ENCODE measurements at regions not wholly inside any gene's neighbourhood (a gene's known extent, or its start where the extent isn't known, plus 50 kb on each side); places are given as distances from the start of the nearest gene placed in this dataset.

DNA sequence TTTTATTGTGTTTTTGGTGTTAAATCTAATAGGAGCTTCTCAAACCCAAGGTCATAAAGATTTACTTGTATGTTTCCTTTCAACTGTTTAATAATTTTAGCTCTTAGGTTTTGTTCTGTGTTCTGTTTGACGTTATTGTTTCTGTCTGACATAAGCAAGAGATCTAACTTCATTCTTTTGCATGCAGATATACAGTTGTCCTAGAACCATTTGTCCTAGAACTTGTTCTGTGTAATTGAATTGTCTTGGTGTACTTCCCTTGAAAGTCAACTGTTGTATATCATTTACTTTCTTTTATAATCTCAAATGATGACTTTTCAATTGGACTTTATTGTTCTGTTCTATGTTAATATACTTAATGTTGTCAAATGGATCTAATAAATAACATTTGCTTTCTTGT, 977.1 kb downstream of the FAT4 start:
- CTCF ChIA-PET: no interaction called here
- ATAC-seq: no peak
- peaks cover 3% of the 10 kb centered on the region for H3K4me1 Mint-ChIP-seq

More for the DNA sequence above, 977.1 kb downstream of the FAT4 start:
- Mint-ChIP-seq H3K4me3 (no peak overlapping the region), H3K27ac (no peak overlapping the region), H3K27me3 (ENCODE audit: low read depth) (no peaks in the 10 kb centered on the region), H3K36me3 (no peaks in the 10 kb centered on the region), H3K9me3 (no peaks in the 10 kb centered on the region)
- TF ChIP-seq EMX1 (CRISPR knock-in tag; IDR thresholded peaks at IDR 0.05) (no peak), ZNF263 (CRISPR knock-in tag; IDR thresholded peaks at IDR 0.05; ENCODE audit: low read depth) (no peak), RELA (CRISPR knock-in tag; IDR thresholded peaks at IDR 0.05; ENCODE audit: borderline replicate concordance) (no peak), CREB1 (CRISPR knock-in tag; IDR thresholded peaks at IDR 0.05) (no peak), MYBL2 (CRISPR knock-in tag; IDR thresholded peaks at IDR 0.05) (no peak), ZNF671 (CRISPR knock-in tag; IDR thresholded peaks at IDR 0.05) (no peak), FOXK1 (CRISPR knock-in tag; IDR thresholded peaks at IDR 0.05) (no peak), HMGA2 (CRISPR knock-in tag; IDR thresholded peaks at IDR 0.05) (no peak), GRHL2 (CRISPR knock-in tag; IDR thresholded peaks at IDR 0.05; ENCODE audit: insufficient replicate concordance, severe bottlenecking) (no peak), GABPB1 (CRISPR knock-in tag; IDR thresholded peaks at IDR 0.05) (no peak), SP1 (CRISPR knock-in tag; conservative IDR thresholded peaks at IDR 0.05) (no peak), OVOL2 (CRISPR knock-in tag; IDR thresholded peaks at IDR 0.05; ENCODE audit: borderline replicate concordance) (no peak), NR3C1 (CRISPR knock-in tag; conservative IDR thresholded peaks at IDR 0.05; ENCODE audit: low read depth) (no peak)
- TF ChIP-seq, protein P1, sequence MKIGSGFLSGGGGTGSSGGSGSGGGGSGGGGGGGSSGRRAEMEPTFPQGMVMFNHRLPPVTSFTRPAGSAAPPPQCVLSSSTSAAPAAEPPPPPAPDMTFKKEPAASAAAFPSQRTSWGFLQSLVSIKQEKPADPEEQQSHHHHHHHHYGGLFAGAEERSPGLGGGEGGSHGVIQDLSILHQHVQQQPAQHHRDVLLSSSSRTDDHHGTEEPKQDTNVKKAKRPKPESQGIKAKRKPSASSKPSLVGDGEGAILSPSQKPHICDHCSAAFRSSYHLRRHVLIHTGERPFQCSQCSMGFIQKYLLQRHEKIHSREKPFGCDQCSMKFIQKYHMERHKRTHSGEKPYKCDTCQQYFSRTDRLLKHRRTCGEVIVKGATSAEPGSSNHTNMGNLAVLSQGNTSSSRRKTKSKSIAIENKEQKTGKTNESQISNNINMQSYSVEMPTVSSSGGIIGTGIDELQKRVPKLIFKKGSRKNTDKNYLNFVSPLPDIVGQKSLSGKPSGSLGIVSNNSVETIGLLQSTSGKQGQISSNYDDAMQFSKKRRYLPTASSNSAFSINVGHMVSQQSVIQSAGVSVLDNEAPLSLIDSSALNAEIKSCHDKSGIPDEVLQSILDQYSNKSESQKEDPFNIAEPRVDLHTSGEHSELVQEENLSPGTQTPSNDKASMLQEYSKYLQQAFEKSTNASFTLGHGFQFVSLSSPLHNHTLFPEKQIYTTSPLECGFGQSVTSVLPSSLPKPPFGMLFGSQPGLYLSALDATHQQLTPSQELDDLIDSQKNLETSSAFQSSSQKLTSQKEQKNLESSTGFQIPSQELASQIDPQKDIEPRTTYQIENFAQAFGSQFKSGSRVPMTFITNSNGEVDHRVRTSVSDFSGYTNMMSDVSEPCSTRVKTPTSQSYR (CRISPR knock-in tag; IDR thresholded peaks at IDR 0.05): no peak
- TF ChIP-seq, protein P2, sequence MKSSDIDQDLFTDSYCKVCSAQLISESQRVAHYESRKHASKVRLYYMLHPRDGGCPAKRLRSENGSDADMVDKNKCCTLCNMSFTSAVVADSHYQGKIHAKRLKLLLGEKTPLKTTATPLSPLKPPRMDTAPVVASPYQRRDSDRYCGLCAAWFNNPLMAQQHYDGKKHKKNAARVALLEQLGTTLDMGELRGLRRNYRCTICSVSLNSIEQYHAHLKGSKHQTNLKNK (CRISPR knock-in tag; IDR thresholded peaks at IDR 0.05): no peak
- TF ChIP-seq, protein P3, sequence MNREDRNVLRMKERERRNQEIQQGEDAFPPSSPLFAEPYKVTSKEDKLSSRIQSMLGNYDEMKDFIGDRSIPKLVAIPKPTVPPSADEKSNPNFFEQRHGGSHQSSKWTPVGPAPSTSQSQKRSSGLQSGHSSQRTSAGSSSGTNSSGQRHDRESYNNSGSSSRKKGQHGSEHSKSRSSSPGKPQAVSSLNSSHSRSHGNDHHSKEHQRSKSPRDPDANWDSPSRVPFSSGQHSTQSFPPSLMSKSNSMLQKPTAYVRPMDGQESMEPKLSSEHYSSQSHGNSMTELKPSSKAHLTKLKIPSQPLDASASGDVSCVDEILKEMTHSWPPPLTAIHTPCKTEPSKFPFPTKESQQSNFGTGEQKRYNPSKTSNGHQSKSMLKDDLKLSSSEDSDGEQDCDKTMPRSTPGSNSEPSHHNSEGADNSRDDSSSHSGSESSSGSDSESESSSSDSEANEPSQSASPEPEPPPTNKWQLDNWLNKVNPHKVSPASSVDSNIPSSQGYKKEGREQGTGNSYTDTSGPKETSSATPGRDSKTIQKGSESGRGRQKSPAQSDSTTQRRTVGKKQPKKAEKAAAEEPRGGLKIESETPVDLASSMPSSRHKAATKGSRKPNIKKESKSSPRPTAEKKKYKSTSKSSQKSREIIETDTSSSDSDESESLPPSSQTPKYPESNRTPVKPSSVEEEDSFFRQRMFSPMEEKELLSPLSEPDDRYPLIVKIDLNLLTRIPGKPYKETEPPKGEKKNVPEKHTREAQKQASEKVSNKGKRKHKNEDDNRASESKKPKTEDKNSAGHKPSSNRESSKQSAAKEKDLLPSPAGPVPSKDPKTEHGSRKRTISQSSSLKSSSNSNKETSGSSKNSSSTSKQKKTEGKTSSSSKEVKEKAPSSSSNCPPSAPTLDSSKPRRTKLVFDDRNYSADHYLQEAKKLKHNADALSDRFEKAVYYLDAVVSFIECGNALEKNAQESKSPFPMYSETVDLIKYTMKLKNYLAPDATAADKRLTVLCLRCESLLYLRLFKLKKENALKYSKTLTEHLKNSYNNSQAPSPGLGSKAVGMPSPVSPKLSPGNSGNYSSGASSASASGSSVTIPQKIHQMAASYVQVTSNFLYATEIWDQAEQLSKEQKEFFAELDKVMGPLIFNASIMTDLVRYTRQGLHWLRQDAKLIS (CRISPR knock-in tag; IDR thresholded peaks at IDR 0.05; ENCODE audit: borderline replicate concordance): no peak
- TF ChIP-seq, protein P4, sequence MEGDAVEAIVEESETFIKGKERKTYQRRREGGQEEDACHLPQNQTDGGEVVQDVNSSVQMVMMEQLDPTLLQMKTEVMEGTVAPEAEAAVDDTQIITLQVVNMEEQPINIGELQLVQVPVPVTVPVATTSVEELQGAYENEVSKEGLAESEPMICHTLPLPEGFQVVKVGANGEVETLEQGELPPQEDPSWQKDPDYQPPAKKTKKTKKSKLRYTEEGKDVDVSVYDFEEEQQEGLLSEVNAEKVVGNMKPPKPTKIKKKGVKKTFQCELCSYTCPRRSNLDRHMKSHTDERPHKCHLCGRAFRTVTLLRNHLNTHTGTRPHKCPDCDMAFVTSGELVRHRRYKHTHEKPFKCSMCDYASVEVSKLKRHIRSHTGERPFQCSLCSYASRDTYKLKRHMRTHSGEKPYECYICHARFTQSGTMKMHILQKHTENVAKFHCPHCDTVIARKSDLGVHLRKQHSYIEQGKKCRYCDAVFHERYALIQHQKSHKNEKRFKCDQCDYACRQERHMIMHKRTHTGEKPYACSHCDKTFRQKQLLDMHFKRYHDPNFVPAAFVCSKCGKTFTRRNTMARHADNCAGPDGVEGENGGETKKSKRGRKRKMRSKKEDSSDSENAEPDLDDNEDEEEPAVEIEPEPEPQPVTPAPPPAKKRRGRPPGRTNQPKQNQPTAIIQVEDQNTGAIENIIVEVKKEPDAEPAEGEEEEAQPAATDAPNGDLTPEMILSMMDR (IDR thresholded peaks at IDR 0.05): no peak
- TF ChIP-seq, protein P5, sequence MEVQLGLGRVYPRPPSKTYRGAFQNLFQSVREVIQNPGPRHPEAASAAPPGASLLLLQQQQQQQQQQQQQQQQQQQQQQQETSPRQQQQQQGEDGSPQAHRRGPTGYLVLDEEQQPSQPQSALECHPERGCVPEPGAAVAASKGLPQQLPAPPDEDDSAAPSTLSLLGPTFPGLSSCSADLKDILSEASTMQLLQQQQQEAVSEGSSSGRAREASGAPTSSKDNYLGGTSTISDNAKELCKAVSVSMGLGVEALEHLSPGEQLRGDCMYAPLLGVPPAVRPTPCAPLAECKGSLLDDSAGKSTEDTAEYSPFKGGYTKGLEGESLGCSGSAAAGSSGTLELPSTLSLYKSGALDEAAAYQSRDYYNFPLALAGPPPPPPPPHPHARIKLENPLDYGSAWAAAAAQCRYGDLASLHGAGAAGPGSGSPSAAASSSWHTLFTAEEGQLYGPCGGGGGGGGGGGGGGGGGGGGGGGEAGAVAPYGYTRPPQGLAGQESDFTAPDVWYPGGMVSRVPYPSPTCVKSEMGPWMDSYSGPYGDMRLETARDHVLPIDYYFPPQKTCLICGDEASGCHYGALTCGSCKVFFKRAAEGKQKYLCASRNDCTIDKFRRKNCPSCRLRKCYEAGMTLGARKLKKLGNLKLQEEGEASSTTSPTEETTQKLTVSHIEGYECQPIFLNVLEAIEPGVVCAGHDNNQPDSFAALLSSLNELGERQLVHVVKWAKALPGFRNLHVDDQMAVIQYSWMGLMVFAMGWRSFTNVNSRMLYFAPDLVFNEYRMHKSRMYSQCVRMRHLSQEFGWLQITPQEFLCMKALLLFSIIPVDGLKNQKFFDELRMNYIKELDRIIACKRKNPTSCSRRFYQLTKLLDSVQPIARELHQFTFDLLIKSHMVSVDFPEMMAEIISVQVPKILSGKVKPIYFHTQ (CRISPR knock-in tag; IDR thresholded peaks at IDR 0.05): no peak
- TF ChIP-seq, protein P6, sequence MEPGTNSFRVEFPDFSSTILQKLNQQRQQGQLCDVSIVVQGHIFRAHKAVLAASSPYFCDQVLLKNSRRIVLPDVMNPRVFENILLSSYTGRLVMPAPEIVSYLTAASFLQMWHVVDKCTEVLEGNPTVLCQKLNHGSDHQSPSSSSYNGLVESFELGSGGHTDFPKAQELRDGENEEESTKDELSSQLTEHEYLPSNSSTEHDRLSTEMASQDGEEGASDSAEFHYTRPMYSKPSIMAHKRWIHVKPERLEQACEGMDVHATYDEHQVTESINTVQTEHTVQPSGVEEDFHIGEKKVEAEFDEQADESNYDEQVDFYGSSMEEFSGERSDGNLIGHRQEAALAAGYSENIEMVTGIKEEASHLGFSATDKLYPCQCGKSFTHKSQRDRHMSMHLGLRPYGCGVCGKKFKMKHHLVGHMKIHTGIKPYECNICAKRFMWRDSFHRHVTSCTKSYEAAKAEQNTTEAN (CRISPR knock-in tag; IDR thresholded peaks at IDR 0.05): no peak
- no peak for DNase-seq (ENCODE audit: low spot score)
- POLR2A ChIA-PET: no interaction called here
